ENCODE measurements at regions not wholly inside any gene's neighbourhood (a gene's known extent, or its start where the extent isn't known, plus 50 kb on each side); places are given as distances from the start of the nearest gene placed in this dataset.
"Not testable (repeated sequence)": the region's sequence is repeated elsewhere in the genome, so short reads cannot be mapped to it uniquely, and the experiment has no call there.

GRCh38 chr10:46095943-46096342 is 49.9 kb upstream of the MSMB start:
- DNase-seq (ENCODE audit: low read depth) = not testable (repeated sequence)

GRCh38 chr10:46096446-46096845 is 50.4 kb upstream of the MSMB start:
- no peak for DNase-seq (ENCODE audit: low read depth)

DNA sequence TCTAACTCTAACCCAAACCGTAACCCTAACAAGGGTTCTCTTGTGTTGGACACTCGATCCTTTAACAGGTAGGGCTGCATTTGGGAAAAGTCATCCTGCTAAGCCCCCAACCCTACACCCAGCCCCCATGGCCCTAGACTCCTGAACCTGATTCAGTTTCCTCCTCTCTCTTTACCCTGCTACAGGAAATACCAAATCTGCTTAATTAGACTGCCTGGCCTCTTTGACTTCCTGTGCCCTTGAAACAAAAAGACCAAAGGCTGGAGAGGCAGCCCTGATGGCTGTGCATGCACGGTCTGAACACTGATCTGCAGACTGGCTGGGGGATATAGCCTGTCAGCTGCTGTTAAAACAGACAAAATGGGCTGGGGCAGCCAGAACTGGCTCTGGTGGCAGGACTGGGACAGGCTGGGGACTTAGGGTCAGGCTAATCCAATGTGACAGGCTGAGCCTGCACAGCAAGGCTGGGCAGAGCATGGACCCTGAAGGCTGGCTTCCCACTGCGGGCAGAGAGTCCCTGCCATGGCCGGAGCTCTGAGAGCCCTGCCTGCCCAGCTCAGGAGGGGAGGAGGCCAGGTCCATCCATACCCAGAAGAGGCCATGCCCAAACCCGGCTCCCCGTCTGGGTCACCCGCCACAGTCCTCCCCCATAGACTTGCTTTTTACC is 51.0 kb upstream of the MSMB start:
- no peak for DNase-seq (ENCODE audit: low read depth)

- DNase-seq (ENCODE audit: low read depth) = no peak
Observed at GRCh38 chr10:46097576-46098317, 51.7 kb upstream of the MSMB start.

DNA sequence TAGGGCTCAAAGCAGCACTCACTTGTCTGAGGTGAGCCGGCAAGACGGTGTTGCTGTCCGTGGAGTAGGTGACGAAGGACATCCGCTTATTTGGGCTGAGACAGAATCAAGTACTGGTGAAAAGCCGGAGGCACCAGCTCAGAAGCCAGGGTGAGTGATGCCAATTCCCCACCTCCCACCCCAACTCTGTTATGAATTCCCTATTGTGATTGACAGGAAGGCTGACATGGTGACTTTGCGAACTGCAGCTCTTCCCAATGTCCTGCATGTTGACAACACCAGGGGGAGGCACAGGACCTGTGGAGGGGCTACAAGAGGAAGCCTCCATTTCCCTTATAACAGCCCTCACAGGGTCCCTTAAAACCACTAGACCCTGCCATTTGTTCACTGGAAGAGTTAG is 52.3 kb upstream of the MSMB start:
- DNase-seq (ENCODE audit: low read depth) = no peak

- DNase-seq (ENCODE audit: low read depth) = not testable (repeated sequence)
Observed at GRCh38 chr10:46098925-46099324, 52.9 kb upstream of the MSMB start.

DNA sequence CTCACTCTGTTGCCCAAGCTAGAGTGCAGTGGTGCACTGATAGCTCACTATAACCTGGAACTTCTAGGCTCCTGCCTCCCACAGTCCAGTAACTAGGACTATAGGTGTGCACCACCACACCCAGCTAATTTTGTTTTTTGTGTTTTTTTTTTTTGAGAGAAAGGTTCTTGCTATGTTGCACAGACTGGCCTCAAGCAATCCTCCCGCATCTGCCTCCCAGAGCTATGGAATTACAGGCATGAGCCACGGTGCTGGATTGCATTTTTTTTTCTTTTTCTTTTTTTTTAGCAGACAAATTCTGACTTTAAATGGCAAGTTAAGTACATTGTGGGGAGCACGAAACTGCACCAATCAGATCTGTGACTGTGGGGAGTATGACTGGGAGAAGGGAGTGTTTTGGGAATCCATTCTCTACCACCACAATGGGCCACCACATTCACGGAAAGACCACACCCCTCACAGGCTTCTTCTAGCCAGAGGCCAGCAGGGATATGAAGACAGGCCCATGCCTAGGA is 58.1 kb upstream of the MSMB start:
- DNase-seq (ENCODE audit: low read depth) = no peak

DNA sequence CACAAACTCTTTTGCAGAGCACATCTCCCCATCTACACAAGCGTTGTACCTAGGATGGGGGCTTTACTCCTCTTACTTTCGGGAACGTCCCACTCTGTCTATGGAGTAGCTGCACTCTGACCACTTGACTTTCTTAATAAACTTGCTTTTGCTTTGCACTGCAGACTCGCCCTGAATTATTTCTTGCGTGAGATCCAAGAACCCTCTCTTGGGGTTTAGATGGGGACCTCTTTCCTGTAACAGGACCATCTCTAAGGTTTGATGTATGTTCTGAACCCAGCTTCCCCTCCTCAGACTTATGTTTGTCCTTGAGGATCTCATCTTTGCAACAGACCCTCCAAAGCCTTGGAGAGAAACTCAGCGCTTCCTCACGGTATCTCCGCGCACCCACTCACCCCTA is 59.3 kb upstream of the MSMB start:
- not testable (repeated sequence) for DNase-seq (ENCODE audit: low read depth)

GRCh38 chr10:46105856-46106409 is 59.9 kb upstream of the MSMB start:
- DNase-seq (ENCODE audit: low read depth) = not testable (repeated sequence)

GRCh38 chr10:46106410-46107255 is 60.6 kb upstream of the MSMB start:
- DNase-seq (ENCODE audit: low read depth) = no peak

- not testable (repeated sequence) for DNase-seq (ENCODE audit: low read depth)
Observed at GRCh38 chr10:46108158-46108499, 62.1 kb upstream of the MSMB start.

DNA sequence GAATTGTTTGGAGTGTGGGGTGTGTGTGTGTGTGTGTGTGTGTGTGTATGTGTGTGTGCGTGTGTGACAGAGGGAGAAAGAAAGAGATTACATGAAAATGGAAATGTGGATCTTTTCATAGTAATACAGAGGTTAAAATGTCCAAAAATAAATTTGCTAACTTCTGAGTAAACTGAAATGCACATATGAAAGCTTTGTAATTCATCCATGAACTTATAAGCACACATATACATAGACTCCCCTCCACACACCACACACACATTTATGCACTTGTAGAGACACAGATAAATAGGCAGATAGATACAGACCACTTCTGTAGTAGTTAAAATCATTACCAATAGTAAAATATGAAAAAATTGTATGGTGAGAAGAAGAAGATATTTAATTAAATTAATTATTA is 108.2 kb upstream of the MSMB start:
- DNase-seq (ENCODE audit: low read depth) = not testable (repeated sequence)

- not testable (repeated sequence) for DNase-seq (ENCODE audit: low read depth)
Observed at GRCh38 chr10:46154683-46155082, 108.6 kb upstream of the MSMB start.

- DNase-seq (ENCODE audit: low read depth) = not testable (repeated sequence)
Observed at GRCh38 chr10:46156866-46157265, 110.8 kb upstream of the MSMB start.

DNA sequence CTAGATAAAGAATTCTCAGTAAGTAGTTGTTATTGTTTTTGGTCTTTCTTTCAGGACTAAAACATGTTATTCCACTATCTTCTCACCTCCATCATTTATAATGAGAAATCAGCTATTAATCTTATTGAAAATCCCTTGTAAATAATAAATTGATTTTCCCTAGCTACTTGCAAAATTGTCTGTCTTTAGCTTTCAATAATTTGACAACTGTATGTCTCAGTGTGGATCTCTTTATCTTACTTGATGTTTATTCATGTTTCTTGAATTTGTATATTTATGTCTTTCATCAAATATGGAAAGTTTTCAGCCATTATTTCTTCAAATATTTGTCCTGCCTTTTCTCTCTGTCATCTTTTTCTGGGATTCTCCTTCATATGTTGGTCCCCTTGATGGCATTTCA is 117.1 kb upstream of the ANTXRL start:
- DNase-seq (ENCODE audit: low read depth) = no peak

GRCh38 chr10:46170789-46171188 is 116.0 kb upstream of the ANTXRL start:
- DNase-seq (ENCODE audit: low read depth) = no peak

DNA sequence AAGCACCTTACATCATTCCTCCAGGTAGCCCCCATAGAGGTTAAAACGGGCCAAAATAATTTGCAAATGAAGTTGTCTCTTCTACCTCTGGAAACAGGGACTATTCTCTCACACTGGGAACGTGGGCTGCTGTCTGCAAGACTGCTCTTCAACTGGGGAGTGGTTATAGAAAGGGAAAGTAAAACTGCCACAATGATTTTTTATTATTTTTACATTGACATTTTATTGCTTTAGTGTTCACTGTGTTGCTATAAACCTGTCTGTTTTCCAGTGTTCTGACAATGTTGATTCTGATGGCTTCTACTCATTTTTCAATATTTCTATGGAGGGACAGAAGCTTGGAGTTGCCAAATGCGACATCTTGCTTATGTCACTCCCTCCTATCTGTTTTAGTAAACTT is 115.1 kb upstream of the ANTXRL start:
- DNase-seq (ENCODE audit: low read depth) = no peak

- no peak for DNase-seq (ENCODE audit: low read depth)
Observed at GRCh38 chr10:46175296-46175695, 111.5 kb upstream of the ANTXRL start.

GRCh38 chr10:46175831-46176230 is 111.0 kb upstream of the ANTXRL start:
- DNase-seq (ENCODE audit: low read depth) = no peak

DNA sequence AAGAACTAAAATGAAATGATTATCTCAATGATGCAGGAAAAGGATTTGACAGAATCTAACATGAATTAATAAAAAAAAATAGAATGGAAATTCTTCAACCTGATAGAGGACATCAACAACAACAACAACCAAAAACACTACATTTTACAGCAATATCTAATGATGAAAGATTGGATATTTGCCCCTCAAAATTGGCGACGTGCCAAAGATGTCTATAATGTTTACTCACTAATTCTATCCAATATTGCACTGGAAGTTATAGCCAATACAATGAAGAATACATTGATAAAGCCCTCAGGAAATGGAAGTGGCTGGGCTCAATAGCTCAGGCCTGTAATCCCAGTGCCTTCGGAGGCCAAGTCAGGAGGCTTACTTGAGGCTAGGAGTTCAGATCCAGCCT is 99.4 kb upstream of the ANTXRL start:
- not testable (repeated sequence) for DNase-seq (ENCODE audit: low read depth)

DNA sequence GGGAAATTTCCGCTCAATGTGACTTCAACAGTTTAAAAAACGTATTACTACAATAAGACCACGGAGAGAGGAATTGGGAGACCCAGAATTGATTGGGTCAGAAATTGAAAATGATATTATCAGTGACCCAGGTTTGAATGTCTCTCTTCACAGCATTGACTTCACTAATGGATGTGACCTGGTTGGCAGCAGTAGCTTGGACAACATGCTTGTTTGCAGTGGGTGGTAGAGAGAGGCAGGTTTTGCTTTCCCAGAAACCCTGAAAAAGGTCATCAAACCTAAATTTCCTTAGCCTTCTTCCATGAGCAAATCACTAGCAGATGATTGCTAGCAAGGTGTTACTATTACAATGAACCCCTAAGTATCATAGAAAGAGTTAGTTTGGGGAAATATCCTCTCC is 89.7 kb upstream of the ANTXRL start:
- no peak for DNase-seq (ENCODE audit: low read depth)

DNA sequence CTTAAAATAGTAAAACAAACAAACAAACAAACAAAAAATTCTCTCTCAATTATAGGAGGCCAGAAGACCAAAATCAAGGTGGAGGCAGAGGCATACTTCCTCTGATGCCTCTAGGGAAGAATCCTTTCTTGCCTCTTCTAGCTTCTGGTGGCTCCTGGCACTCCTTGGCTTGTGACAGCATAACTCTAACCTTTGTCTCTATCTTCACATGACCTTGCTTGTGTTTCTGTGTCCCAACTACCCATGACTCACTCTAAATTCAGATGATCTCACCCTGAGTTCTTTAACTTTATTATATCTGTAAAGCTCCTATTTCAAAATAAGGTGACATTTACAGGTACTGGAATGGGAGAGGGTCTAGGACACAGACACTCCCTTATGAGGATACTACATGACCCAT is 88.3 kb upstream of the ANTXRL start:
- no peak for DNase-seq (ENCODE audit: low read depth)
